ENCODE measurements at regions not wholly inside any gene's neighbourhood (a gene's known extent, or its start where the extent isn't known, plus 50 kb on each side); places are given as distances from the start of the nearest gene placed in this dataset.
"Not testable (repeated sequence)": the region's sequence is repeated elsewhere in the genome, so short reads cannot be mapped to it uniquely, and the experiment has no call there.

- DNase-seq (ENCODE audit: low read depth in 1 of 2, low spot score in 1 of 2): no peak
- in situ Hi-C loops (cut with HindIII; ENCODE audit: low pct_unique_long_range_greater_than_20kb, low sequenced_read_pairs): no loop called here
- TF ChIP-seq JUND (IDR thresholded peaks at IDR 0.05; ENCODE audit: low read depth): no peak
Observed at GRCh38 chr1:47688461-47689296, 250.8 kb downstream of the FOXD2 start.

- no peak for DNase-seq (ENCODE audit: low read depth in 1 of 2, low spot score in 1 of 2)
- in situ Hi-C loops (cut with HindIII; ENCODE audit: low pct_unique_long_range_greater_than_20kb, low sequenced_read_pairs): no loop called here
- TF ChIP-seq JUND (IDR thresholded peaks at IDR 0.05; ENCODE audit: low read depth): no peak
Observed at GRCh38 chr1:47689894-47690293, 252.1 kb downstream of the FOXD2 start.

GRCh38 chr1:47690341-47691250 lies 252.8 kb downstream of the FOXD2 start:
- DNase-seq (ENCODE audit: low read depth in 1 of 2, low spot score in 1 of 2): no peak
- in situ Hi-C loops (cut with HindIII; ENCODE audit: low pct_unique_long_range_greater_than_20kb, low sequenced_read_pairs): no loop called here
- no peak for TF ChIP-seq JUND (IDR thresholded peaks at IDR 0.05; ENCODE audit: low read depth)

- in situ Hi-C loops (cut with HindIII; ENCODE audit: low pct_unique_long_range_greater_than_20kb, low sequenced_read_pairs); DNase-seq (ENCODE audit: low read depth in 1 of 2, low spot score in 1 of 2): not testable (repeated sequence)
Observed at GRCh38 chr1:47691293-47691692, 253.4 kb downstream of the FOXD2 start.

GRCh38 chr1:47692196-47692595 lies 254.4 kb downstream of the FOXD2 start:
- no peak for DNase-seq (ENCODE audit: low read depth in 1 of 2, low spot score in 1 of 2)
- in situ Hi-C loops (cut with HindIII; ENCODE audit: low pct_unique_long_range_greater_than_20kb, low sequenced_read_pairs): no loop called here
- TF ChIP-seq JUND (IDR thresholded peaks at IDR 0.05; ENCODE audit: low read depth): no peak

GRCh38 chr1:47693115-47693514 lies 255.3 kb downstream of the FOXD2 start:
- DNase-seq (ENCODE audit: low read depth in 1 of 2, low spot score in 1 of 2): no peak
- in situ Hi-C loops (cut with HindIII; ENCODE audit: low pct_unique_long_range_greater_than_20kb, low sequenced_read_pairs): no loop called here
- no peak for TF ChIP-seq JUND (IDR thresholded peaks at IDR 0.05; ENCODE audit: low read depth)

GRCh38 chr1:47694011-47694890 lies 256.4 kb downstream of the FOXD2 start:
- DNase-seq (ENCODE audit: low read depth in 1 of 2, low spot score in 1 of 2): no peak
- in situ Hi-C loops (cut with HindIII; ENCODE audit: low pct_unique_long_range_greater_than_20kb, low sequenced_read_pairs): no loop called here
- TF ChIP-seq JUND (IDR thresholded peaks at IDR 0.05; ENCODE audit: low read depth): no peak

- in situ Hi-C loops (cut with HindIII; ENCODE audit: low pct_unique_long_range_greater_than_20kb, low sequenced_read_pairs): no loop called here
- no peak for TF ChIP-seq JUND (IDR thresholded peaks at IDR 0.05; ENCODE audit: low read depth)
- no peak for DNase-seq (ENCODE audit: low read depth in 1 of 2, low spot score in 1 of 2)
Observed at GRCh38 chr1:47696404-47696736, 258.5 kb downstream of the FOXD2 start.

- no peak for TF ChIP-seq JUND (IDR thresholded peaks at IDR 0.05; ENCODE audit: low read depth)
- in situ Hi-C loops (cut with HindIII; ENCODE audit: low pct_unique_long_range_greater_than_20kb, low sequenced_read_pairs): no loop called here
- no peak for DNase-seq (ENCODE audit: low read depth in 1 of 2, low spot score in 1 of 2)
Observed at GRCh38 chr1:47696737-47697441, 259.0 kb downstream of the FOXD2 start.

- TF ChIP-seq JUND (IDR thresholded peaks at IDR 0.05; ENCODE audit: low read depth): no peak
- in situ Hi-C loops (cut with HindIII; ENCODE audit: low pct_unique_long_range_greater_than_20kb, low sequenced_read_pairs): no loop called here
- DNase-seq (ENCODE audit: low read depth in 1 of 2, low spot score in 1 of 2): no peak
Observed at GRCh38 chr1:47697616-47698335, 259.9 kb downstream of the FOXD2 start.

GRCh38 chr1:47699492-47700235 lies 261.8 kb downstream of the FOXD2 start:
- in situ Hi-C loops (cut with HindIII; ENCODE audit: low pct_unique_long_range_greater_than_20kb, low sequenced_read_pairs): no loop called here
- DNase-seq (ENCODE audit: low read depth in 1 of 2, low spot score in 1 of 2): no peak
- TF ChIP-seq JUND (IDR thresholded peaks at IDR 0.05; ENCODE audit: low read depth): no peak
